ENCODE measurements at regions not wholly inside any gene's neighbourhood (a gene's known extent, or its start where the extent isn't known, plus 50 kb on each side); places are given as distances from the start of the nearest gene placed in this dataset.

- no peak overlapping the region for H3K4me3 ChIP-seq
- in situ Hi-C loops (cut with MboI; ENCODE audit: low pct_ligation_motif_present in 1 of 4, low pct_unique_long_range_greater_than_20kb in 1 of 4, low sequenced_read_pairs in 3 of 4) (no loop called here), intact Hi-C loops (cut with DNase I; ENCODE audit: low total_unique reads) (no loop called here)
- no peak overlapping the region for H3K27ac ChIP-seq
- no peaks in the 10 kb centered on the region for H3K9me3 ChIP-seq
- no peak for TF ChIP-seq POLR2AphosphoS5 (IDR thresholded peaks at IDR 0.05)
- no peak for TF ChIP-seq POLR2A (IDR thresholded peaks at IDR 0.05)
- no peak for TF ChIP-seq EP300 (IDR thresholded peaks at IDR 0.05; ENCODE audit: low read depth)
- TF ChIP-seq CTCF (IDR thresholded peaks at IDR 0.05), result no peak
- no peaks in the 10 kb centered on the region for H3K36me3 ChIP-seq
- DNase-seq, result no peak
- no peaks in the 10 kb centered on the region for H3K4me1 ChIP-seq
- H3K27me3 ChIP-seq, result no peaks in the 10 kb centered on the region
Observed at GRCh38 chr18:38663270-38663669, 1097.7 kb upstream of the CELF4 start.

- TF ChIP-seq EP300 (IDR thresholded peaks at IDR 0.05; ENCODE audit: low read depth) (no peak), CTCF (IDR thresholded peaks at IDR 0.05) (no peak), POLR2AphosphoS5 (IDR thresholded peaks at IDR 0.05) (no peak), POLR2A (IDR thresholded peaks at IDR 0.05) (no peak)
- WGBS, 2 donors (ENCODE audit: low coverage in 1 of 2), result 72 to 76% methylated on average over 2 to 8 of the region's 8 CpGs
- Histone ChIP-seq H3K4me3 (no peak overlapping the region), H3K36me3 (no peaks in the 10 kb centered on the region), H3K27me3 (no peaks in the 10 kb centered on the region), H3K9me3 (no peaks in the 10 kb centered on the region), H3K27ac (no peak overlapping the region), H3K4me1 (no peaks in the 10 kb centered on the region)
- intact Hi-C loops (cut with DNase I; ENCODE audit: low total_unique reads), result loop anchor here (10.0 kb wide), 1 partner anchor 760 kb away; no protein-coding TSS in a partner anchor
- no peak for DNase-seq
- in situ Hi-C loops (cut with MboI; ENCODE audit: low pct_ligation_motif_present in 1 of 4, low pct_unique_long_range_greater_than_20kb in 1 of 4, low sequenced_read_pairs in 3 of 4), result no loop called here
Observed at GRCh38 chr18:38654946-38655345, 1089.3 kb upstream of the CELF4 start.

- H3K4me1 ChIP-seq, result no peaks in the 10 kb centered on the region
- no peak overlapping the region for H3K4me3 ChIP-seq
- H3K9me3 ChIP-seq, result no peaks in the 10 kb centered on the region
- WGBS, 2 donors (ENCODE audit: low coverage in 1 of 2), result 75 to 81% methylated on average over 4 of the region's 4 CpGs
- no peaks in the 10 kb centered on the region for H3K27me3 ChIP-seq
- no peaks in the 10 kb centered on the region for H3K36me3 ChIP-seq
- in situ Hi-C loops (cut with MboI; ENCODE audit: low pct_ligation_motif_present in 1 of 4, low pct_unique_long_range_greater_than_20kb in 1 of 4, low sequenced_read_pairs in 3 of 4), result no loop called here
- DNase-seq, result no peak
- TF ChIP-seq CTCF (IDR thresholded peaks at IDR 0.05) (no peak), POLR2A (IDR thresholded peaks at IDR 0.05) (no peak)
- intact Hi-C loops (cut with DNase I; ENCODE audit: low total_unique reads), result loop anchor here (10.0 kb wide), 1 partner anchor 763 kb away; no protein-coding TSS in a partner anchor
- H3K27ac ChIP-seq, result no peak overlapping the region
Observed at GRCh38 chr18:38651736-38652135, 1086.1 kb upstream of the CELF4 start.

- intact Hi-C loops (cut with DNase I; ENCODE audit: low total_unique reads), result no loop called here
- Histone ChIP-seq H3K27me3 (no peaks in the 10 kb centered on the region), H3K27ac (no peak overlapping the region), H3K36me3 (no peaks in the 10 kb centered on the region), H3K4me1 (no peaks in the 10 kb centered on the region), H3K9me3 (no peaks in the 10 kb centered on the region), H3K4me3 (no peak overlapping the region)
- 50 to 65% methylated on average over 1 of the region's 1 CpG for WGBS, 2 donors (ENCODE audit: low coverage in 1 of 2)
- in situ Hi-C loops (cut with MboI; ENCODE audit: low pct_ligation_motif_present in 1 of 4, low pct_unique_long_range_greater_than_20kb in 1 of 4, low sequenced_read_pairs in 3 of 4), result no loop called here
- TF ChIP-seq POLR2AphosphoS5 (IDR thresholded peaks at IDR 0.05) (no peak), CTCF (IDR thresholded peaks at IDR 0.05) (no peak), POLR2A (IDR thresholded peaks at IDR 0.05) (no peak), EP300 (IDR thresholded peaks at IDR 0.05; ENCODE audit: low read depth) (no peak)
- no peak for DNase-seq
Observed at GRCh38 chr18:38648179-38648578, 1082.6 kb upstream of the CELF4 start.
